HG03442 (cell line): ENCODE measurements at regions not wholly inside any gene's neighbourhood (a gene's known extent, or its start where the extent isn't known, plus 50 kb on each side); places are given as distances from the start of the nearest gene placed in this dataset.
"Not testable (repeated sequence)": the region's sequence is repeated elsewhere in the genome, so short reads cannot be mapped to it uniquely, and the experiment has no call there.

Source experiments
- ATAC-seq: cut with Tn5 transposase; IDR thresholded peaks from one replicate; pipeline ENCODE4 v1.9.1; 2021; ENCODE audit warnings: mild to moderate bottlenecking, moderate library complexity; ENCODE audit not compliant: unreplicated experiment

DNA sequence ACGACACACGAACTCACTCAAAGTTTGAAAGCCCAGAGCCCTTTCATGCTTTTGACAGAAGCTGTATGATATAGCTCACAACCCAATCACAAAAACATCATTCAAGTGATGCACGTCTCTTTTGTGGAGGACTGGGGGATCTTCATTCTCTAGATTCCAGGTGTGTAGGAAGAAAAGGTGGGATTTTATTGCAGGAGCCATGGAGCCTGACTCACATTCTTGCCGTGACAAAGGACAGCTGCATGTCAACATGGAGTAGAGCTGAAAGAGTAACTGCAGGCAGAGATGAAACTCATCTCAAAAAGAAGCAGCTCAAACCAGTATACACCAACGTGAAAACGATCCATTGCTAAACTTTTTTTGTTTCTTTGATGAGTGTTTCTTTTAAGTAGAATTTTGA lies 50.9 kb upstream of the PDE1A start:
- ATAC-seq, result no peak

DNA sequence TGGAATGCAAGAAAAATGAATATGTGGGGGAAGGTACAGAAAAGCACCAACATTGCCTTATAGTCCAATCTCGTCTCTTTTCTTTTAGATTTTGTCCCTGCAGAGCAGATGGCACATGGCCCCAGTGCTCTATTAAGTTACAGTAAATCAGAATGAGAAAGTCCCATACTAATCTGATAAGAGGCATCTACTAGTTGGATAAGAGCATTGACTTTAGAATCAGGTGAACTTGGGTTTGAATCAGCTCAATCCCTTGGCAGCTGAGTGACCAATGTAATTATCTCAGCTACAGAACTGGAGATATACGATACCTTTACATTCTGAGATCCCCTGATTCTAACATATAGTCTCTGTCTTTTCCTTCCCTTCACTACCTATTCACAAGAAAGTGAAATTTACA lies 54.8 kb upstream of the PDE1A start:
- ATAC-seq, result no peak

DNA sequence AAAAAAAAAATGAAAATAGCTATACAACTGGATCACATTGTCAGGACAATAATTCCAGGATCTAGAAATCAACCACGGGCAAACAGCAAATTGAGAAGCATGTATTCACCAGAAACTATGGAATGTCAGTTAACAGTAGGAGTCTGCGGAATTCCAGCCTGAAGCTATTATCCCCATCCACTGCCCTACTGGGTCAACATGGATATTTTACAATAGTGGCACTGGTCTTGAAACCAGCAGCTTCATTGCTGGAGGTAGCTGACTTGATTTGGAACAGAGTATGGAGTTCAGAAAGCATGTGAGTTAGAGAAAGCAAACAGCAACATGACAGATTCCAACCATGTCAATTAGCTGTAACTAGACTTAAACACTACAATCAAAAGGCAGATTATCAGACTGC lies 55.7 kb upstream of the PDE1A start:
- no peak for ATAC-seq

DNA sequence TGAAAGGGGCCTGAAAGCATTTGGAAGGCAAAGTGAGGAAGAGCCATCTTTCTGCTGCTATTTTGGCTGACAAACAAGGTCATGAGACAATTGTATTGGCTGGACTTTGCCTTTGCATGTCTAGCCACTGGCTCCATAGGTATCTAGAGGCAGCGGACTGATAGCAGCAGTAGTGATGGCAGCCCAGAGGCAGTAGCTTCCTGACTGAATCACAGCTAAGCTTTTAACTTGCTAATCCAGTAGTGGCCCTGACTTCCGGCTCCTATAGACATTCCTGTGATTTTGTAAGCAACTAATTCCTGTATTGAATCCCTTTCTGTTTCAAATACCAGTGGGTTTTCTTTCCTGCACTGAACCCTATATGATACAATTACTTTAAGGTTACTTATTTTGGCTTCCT lies 69.8 kb upstream of the PDE1A start:
- ATAC-seq, result no peak

DNA sequence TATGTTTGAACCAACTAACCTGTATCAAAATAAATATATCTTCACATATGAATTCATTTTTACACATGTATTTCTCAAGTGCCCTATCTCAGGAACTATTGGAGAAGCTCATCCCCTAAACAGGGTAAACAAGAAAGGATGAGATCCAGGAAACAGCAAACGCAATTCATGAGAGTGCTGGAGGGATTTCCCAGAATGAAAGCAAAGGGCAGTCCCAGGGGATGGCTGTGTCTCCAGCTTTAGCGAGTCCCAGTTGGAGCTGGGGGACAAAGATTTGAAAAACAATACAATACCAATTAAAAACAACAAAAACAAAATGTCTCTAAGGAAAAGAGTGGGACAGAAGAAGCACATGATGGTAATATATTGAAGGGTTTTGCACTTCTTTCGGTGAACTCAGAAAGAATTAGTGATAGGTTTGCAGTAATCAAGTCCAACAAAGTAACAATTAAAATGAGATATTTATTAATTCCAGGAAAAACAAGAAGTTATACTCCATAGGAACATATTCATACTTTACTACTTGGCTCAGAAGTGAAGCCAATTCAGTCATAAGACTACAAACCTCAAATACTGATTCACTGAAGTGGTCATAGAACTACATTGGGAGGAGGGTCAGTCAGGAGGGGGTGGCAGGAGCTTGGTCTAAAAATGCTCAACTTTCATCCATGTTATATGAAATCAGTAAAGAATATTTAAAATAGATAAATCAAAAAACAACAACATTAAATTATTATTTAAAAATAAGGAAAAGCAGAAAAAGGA lies 73.1 kb upstream of the PDE1A start:
- ATAC-seq, result no peak

DNA sequence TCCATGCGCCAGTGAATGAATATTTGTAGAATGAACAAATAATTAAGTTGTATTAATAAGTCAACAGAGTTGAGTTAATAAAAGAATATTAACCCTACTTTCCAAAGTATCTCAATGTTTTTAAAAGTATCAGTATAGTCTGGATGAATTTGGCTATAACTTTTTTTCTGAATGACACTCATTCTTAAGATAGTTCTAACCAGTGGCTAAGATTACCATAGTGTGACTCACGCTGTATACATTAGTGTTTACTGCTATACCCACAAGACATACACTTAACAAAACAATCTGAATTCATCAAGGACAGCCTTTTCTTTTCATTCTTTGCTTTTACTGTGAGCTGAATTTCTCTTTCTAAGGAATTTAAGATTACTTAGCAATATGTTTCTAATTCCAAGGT lies 77.0 kb upstream of the PDE1A start:
- no peak for ATAC-seq

DNA sequence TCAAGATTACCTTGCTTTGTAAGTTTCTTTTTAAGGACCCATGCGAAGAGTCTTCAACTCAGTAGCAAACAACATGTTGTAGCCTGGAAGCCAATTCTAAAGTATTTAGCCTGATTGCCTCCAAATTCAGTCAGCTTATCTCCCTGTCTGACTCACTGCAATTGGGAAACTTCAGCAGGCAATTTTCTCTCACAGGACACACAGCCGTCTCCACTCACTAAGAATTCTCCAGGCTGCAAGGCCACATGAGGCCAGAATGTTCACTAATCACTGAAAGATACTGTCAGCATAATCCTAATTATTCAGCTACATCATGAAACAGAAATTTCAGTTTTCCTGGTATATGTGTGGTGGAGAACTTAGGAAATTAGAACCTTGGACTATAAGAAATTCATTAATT lies 78.1 kb upstream of the PDE1A start:
- ATAC-seq, result no peak

DNA sequence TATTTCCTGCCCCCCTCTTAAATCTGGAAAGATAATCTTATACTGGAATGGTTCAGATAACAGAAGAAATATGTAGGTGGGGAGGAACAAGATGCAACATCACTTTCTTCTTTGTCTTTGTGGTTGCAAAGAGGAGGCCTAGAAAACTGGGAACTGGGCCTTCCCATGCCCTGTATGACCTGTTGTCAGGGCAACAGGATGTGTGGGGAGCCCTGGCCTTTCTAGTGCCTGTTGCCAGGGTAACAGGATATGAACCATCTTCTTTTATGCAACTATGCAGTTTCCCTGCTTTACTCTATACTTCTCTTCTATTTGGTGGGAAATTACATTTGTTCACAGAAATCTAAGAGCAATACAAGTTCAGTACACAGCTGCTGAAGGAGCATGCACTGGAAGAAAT lies 79.8 kb upstream of the PDE1A start:
- ATAC-seq, result no peak

DNA sequence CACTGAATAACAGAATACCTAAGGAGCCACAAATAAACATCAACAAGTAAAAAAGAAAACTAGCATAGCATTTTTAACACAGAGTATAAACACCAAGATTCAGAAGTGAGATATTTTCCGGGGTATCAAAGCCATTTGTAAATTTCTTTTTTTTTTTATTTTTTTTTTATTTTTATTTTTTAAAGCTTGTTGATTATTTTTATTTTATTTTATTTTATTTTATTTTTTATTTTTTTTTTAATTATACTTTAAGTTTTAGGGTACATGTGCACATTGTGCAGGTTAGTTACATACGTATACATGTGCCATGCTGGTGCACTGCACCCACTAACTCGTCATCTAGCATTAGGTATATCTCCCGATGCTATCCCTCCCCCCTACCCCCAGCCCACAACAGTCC lies 81.7 kb upstream of the PDE1A start:
- ATAC-seq, result not testable (repeated sequence)

DNA sequence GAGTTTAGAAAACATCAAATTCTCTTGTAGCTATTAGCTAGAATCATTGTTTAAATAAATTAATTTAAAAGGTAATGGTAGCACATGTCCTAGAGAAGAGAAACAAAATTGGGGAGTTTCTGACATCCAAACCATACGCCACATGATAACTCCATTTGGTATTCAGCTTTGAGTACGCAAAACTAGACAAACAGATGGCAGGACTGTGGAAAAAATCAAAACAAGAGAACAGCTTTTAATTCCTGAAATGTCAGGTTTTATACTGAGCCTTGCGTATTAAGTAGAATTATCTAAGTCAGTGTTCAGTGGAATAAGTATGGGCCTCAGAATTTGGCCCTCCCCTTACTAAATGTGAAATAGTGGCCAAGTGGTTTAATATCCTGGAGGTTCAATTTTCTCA lies 82.4 kb upstream of the PDE1A start:
- no peak for ATAC-seq

DNA sequence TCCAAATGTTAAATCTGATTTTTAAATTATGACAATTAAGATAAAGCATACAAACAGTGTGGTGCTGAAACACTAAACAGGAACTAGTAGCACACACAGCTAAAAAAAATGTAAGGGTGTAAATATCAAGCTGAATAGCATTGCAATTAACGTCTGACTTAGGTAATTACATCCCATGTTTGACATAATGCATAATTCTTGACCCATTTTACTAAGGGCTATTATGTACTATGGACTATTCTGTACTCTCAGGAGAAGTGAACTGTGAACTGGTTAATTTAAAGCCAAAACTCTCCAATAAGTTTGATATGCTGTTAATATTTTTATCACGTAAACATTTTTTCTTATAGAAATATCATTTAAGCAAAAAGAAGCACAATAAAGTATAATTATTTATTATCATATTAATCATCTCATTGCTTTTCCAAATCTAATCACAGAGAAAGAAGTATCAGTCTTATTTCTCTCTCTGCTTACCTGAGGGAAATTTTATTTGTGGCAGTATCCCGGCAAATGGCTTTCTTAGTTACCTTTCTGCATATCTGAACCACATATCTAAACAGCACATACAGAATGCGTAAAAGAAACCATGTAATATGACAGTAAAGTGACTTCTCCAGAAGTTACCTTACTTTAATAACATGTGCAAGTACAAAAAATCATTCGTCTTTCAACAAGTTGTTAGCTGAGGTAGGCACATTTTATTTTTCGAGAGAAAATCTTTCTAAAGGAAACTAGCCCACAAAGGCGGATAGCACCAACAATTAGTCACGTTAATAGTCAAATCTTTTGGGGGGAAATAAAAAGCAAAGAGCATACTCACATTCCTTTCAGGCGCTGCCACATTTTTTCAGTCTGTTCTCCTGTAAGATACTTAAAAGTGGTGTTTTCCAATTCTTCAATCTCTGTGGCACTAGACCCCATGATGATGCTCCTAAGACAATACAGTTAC lies 94.9 kb upstream of the PDE1A start:
- ATAC-seq, result no peak

DNA sequence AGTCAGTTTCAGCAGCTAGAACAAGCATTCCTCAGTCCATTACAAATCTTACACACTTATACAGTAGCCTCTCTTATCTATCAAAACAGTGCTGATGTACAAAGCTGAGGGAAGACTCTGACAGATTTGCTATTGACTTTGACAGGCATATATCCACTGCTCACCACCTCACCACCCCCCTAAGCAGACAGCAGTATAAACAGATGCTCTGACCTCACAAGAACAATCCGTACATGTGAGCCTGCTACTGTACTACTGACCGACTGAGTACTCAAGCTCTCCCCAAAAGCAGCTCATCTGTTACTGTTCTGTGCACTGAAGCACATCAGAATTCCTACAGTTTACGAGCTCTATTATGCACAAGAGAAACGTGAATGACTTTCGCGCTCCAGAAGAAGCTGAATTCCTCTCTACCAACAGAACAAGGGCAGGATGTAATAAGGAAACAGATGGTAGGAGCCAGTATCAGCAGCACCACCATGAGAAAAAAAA lies 95.6 kb upstream of the PDE1A start:
- ATAC-seq, result no peak

DNA sequence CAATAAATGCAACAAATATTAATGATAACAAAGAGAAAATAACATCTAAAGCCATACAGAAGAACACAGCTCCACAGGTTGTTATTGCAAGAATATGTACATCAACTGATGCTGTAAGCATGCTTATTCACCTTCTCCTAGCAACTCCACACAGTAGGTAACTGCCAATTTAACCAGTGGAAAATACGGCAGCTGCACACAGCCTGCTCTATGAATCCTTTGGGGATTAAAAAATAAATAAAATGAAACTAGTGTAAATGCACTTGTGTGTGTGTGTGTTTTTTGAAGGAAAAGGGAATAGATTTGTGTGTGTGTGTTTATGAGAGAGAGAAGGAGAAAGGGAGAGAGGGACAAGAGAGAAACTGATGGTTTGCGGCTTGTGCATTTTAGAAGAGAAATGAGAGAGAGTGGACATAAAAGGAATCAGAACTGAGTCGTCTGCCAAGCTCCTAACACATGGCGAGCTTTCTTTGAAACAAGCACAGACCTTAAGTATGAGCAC lies 96.2 kb upstream of the PDE1A start:
- no peak for ATAC-seq

DNA sequence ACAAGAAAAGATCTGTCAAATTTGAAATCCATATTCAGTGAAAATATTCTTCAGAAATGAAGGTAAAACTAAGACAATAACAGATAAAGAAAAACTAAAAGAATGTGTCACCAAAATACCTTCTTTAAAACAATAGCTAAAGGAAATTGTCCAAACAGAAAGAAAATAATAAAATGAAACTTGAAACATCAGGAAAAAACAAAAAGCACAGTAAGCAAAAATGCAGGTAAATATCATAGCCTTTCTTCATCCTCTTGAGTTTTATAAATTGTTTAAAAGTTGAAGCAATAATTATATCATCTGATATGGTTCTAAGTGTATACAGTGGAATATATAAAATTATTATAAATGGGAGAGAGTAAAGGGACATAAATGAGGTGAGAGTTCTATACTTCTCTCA lies 103.8 kb upstream of the PDE1A start:
- ATAC-seq, result no peak

DNA sequence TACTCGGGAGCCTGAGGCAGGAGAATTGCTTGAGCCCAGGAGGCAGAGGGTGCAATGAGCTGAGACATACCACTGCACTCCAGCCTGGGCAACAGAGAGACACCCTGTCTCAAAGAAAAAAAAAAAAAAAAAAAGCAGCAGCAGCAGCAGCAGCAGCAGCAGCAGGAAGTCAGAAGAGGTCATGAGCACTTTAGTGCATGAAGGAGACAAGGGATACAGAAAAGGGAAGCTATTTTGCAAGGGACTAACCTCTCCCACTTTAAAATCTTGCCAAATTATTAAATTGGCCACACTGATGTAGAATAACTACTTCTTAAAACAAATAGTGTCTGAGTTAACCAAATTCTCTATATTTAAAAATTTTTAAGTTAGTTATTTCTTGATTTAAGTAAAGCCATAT lies 113.4 kb upstream of the PDE1A start:
- no peak for ATAC-seq

DNA sequence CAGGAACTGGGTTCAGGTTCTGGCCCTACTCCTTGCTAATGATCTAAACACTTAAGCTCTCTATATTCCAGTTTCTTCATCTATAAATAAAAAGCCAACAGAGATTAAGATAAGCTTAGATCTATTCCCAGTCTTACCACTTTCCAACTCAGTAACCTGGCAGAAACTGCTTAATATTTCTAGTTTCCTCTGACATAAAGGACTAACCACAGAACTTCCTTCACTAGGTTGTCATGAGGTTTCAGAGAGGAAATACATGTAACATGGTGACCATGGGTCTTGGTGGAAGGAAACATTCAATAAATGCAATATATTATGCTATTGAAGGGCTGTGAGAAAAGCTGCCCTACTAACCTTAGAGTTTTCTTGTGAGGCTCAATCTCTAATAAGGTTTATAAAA lies 114.4 kb upstream of the PDE1A start:
- ATAC-seq, result peak; percentile 55

DNA sequence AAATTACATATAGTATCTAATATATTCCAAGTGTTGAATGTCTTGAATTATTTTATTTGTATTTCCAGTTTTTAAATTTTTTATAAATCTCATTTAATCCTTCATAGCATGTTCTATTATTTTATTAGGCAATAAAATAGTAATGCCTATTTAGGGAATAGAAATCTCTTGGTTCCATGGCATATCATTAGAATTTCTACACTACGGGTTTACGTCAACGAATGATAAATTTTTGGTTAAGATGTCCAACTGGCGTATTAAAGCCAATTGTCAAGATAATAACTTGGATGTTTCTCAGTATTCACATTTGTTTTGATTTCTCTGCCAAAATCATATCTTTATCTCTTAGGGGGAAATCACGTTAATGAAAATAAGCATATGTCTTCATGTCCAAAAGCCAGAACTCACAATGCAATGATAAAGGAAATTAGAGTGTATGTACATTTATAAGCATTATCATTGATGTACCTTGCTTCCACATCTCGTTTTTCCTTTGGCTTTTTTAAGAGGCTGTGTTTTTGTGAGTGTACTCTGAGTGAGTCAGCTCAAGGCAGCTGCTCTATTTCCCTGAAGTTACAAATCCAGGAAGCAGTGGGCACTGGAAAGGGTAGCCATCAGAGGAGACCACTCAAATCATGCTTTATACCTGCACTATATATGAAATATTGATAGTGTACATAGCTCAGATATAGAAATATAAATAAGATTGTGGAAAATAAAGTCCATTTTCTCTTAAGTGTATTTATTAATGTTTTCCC lies 115.8 kb upstream of the PDE1A start:
- ATAC-seq, result no peak

DNA sequence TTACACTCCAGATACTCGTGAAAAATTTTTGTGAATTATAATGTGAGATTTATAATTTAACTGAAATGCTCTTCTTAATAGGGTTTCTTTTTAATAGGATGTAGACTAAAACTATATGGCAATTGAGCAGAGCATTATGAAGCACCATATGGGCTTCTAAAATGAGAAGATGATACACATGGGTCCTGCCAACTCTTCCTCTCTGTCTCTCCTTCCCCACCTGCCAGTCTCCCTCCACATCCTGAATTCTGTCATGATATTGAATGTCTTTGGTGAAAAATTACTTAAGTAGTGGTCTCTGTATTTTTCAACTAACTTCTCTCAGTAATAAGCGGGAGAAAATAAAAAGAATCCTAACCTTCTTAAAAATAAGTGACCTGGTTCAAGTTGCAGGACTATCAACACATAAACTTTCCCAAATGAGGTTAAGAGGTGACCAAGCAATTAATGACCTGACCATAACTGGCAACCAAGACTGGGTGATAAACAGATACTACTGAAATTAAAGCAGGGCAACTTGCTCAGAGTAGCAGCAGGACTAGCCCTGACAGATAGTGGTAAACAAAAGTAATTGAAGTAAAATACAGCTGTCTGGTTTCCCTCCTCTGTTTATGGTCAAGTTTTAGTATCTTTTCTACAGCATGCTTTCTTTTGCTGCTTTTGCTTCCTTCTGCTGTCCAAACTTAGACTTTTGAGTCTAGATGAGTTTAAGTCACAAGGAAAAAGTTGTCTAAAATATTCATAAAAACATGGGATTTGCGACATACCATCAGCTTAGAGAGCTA lies 117.1 kb upstream of the PDE1A start:
- no peak for ATAC-seq

DNA sequence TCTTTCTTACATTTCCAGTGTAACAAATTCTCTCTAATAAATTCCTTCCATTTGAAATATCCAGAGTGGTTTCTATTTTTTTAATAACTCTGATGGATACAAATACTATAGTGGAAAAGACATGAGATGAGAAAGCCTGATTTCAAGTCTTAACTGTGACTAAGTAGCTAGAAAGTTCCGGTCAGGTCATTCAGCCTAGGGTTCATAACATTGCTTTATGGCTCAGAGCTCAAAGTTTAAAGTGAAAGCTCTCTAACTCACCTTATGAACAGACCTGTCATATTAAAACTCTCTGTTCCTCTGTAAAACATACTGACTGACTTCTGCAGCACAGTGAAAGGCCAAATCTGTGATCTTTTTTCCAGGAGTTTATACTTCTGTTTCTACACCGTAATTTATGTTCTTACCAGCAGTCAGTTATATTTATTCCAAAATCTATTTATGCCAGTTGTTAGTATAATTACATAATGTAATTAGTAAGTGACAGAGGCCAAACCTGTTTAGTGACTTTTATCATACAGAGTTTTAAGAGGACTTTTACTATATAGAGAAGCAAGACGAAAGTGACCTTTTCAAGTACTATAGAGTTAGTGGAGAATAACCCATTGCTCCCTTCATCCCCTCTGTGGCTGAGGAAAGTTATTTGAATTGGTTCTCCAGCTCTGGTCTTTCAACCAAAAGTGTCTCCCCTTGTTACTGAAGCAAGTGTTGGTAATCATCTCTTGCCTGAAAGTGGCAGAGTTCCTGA lies 118.8 kb upstream of the PDE1A start:
- peak; percentile 86 for ATAC-seq
